H9 (cell line): ENCODE measurements at regions not wholly inside any gene's neighbourhood (a gene's known extent, or its start where the extent isn't known, plus 50 kb on each side); places are given as distances from the start of the nearest gene placed in this dataset.

Source experiments
- DNase-seq: peaks from one replicate; pipeline ENCODE4 v3.0.0-alpha.2; 2017
- H2AFZ ChIP-seq: one replicate; pipeline ENCODE4 v1.6.1; 2013; ENCODE audit warnings: mild to moderate bottlenecking, low read length, control low read depth, moderate library complexity
- H2AK5ac ChIP-seq: 2 replicates; pipeline ENCODE4 v1.6.1; 2013; ENCODE audit warnings: low read length, control low read depth, mixed read lengths; ENCODE audit not compliant: insufficient read length
- H2BK120ac ChIP-seq: one replicate; pipeline ENCODE4 v1.6.1; 2013; ENCODE audit warnings: low read depth, mild to moderate bottlenecking, low read length, control low read depth, inconsistent platforms; ENCODE audit not compliant: poor library complexity, severe bottlenecking
- H2BK12ac ChIP-seq: 2 replicates; pipeline ENCODE4 v1.6.1; 2013; ENCODE audit warnings: low read length, control low read depth, mixed read lengths, low read depth; ENCODE audit not compliant: insufficient read length
- H2BK15ac ChIP-seq: 2 replicates; pipeline ENCODE4 v1.6.1; 2013; ENCODE audit warnings: low read depth, low read length, control low read depth
- H2BK20ac ChIP-seq: one replicate; pipeline ENCODE4 v1.6.1; 2013; ENCODE audit warnings: low read depth, mild to moderate bottlenecking, low read length, control low read depth, inconsistent platforms; ENCODE audit not compliant: poor library complexity, severe bottlenecking
- H2BK5ac ChIP-seq: 2 replicates; pipeline ENCODE4 v1.6.1; 2013; ENCODE audit warnings: low read length, control low read depth, mixed read lengths; ENCODE audit not compliant: insufficient read length
- H3K14ac ChIP-seq: 2 replicates; pipeline ENCODE4 v1.6.1; 2013; ENCODE audit warnings: low read length, control low read depth; ENCODE audit not compliant: insufficient read depth
- H3K18ac ChIP-seq: 2 replicates; pipeline ENCODE4 v1.6.1; 2013; ENCODE audit warnings: low read depth, mild to moderate bottlenecking, mixed read lengths, low read length, control low read depth; ENCODE audit not compliant: insufficient read length
- H3K23ac ChIP-seq: 2 replicates; pipeline ENCODE4 v1.6.1; 2013; ENCODE audit warnings: low read length, control low read depth, mixed read lengths, low read depth; ENCODE audit not compliant: insufficient read length
- H3K23me2 ChIP-seq: 2 replicates; pipeline ENCODE4 v1.6.1; 2013; ENCODE audit warnings: low read depth, mild to moderate bottlenecking, mixed read lengths, low read length, control low read depth; ENCODE audit not compliant: insufficient read length, poor library complexity, severe bottlenecking
- H3K27ac ChIP-seq: 2 replicates; pipeline ENCODE4 v1.5.1; 2013; ENCODE audit warnings: low read length, control low read depth, mixed read lengths, low read depth; ENCODE audit not compliant: insufficient read length
- H3K27me3 ChIP-seq: 2 replicates; pipeline ENCODE4 v1.6.1; 2013; ENCODE audit warnings: low read length, control low read depth, inconsistent platforms; ENCODE audit not compliant: insufficient read depth
- H3K4ac ChIP-seq: 2 replicates; pipeline ENCODE4 v1.6.1; 2013; ENCODE audit warnings: low read depth, mild to moderate bottlenecking, control low read depth, inconsistent platforms, low read length, moderate library complexity
- H3K4me1 ChIP-seq: 2 replicates; pipeline ENCODE4 v1.6.1; 2013; ENCODE audit warnings: low read length, control low read depth, inconsistent platforms; ENCODE audit not compliant: insufficient read depth
- H3K4me2 ChIP-seq: 2 replicates; pipeline ENCODE4 v1.6.1; 2013; ENCODE audit warnings: low read length, control low read depth, mixed read lengths; ENCODE audit not compliant: insufficient read length, insufficient read depth
- H3K56ac ChIP-seq: 2 replicates; pipeline ENCODE4 v1.6.1; 2013; ENCODE audit warnings: low read depth, mild to moderate bottlenecking, mixed read lengths, low read length, control low read depth; ENCODE audit not compliant: insufficient read length
- H3K79me1 ChIP-seq: 2 replicates; pipeline ENCODE4 v1.6.1; 2013; ENCODE audit warnings: low read depth, mild to moderate bottlenecking, moderate library complexity, low read length, control low read depth, inconsistent platforms; ENCODE audit not compliant: insufficient read depth, poor library complexity, severe bottlenecking
- H3K79me2 ChIP-seq: 2 replicates; pipeline ENCODE4 v1.6.1; 2013; ENCODE audit warnings: low read length, control low read depth, inconsistent platforms; ENCODE audit not compliant: insufficient read depth
- H3K9ac ChIP-seq: 2 replicates; pipeline ENCODE4 v1.6.1; 2013; ENCODE audit warnings: low read length, control low read depth, mixed read lengths; ENCODE audit not compliant: insufficient read length; ENCODE audit errors: extremely low read depth
- H3K9me3 ChIP-seq: one replicate; pipeline ENCODE4 v1.6.1; 2013; ENCODE audit warnings: low read depth, low read length, inconsistent platforms; ENCODE audit not compliant: control insufficient read depth
- H3T11ph ChIP-seq: one replicate; pipeline ENCODE4 v1.6.1; 2013; ENCODE audit warnings: mild to moderate bottlenecking, low read length, control low read depth, inconsistent platforms
- H4K20me1 ChIP-seq: one replicate; pipeline ENCODE4 v1.6.1; 2013; ENCODE audit not compliant: control insufficient read depth, insufficient read length, insufficient read depth
- H4K5ac ChIP-seq: 2 replicates; pipeline ENCODE4 v1.6.1; 2013; ENCODE audit warnings: low read depth, mild to moderate bottlenecking, mixed read lengths, low read length, control low read depth; ENCODE audit not compliant: insufficient read length
- H4K8ac ChIP-seq: replicated peaks from 2 replicates; pipeline ENCODE4 v1.6.1; 2013; ENCODE audit warnings: low read length, control low read depth, mixed read lengths, low read depth; ENCODE audit not compliant: insufficient read length
- H4K91ac ChIP-seq: 2 replicates; pipeline ENCODE4 v1.6.1; 2013; ENCODE audit warnings: low read depth, mild to moderate bottlenecking, moderate library complexity, mixed read lengths, low read length, control low read depth; ENCODE audit not compliant: insufficient read length
- H3K27ac Mint-ChIP-seq, 3 experiments: 2 replicates in 2 of 3; 3 replicates in 1 of 3; pipeline ENCODE4 v1.8.0; 2020 to 2021; ENCODE audit warnings: mixed read lengths in 3 of 3, mild to moderate bottlenecking in 1 of 3, moderate library complexity in 1 of 3
- H3K27me3 Mint-ChIP-seq: 2 replicates; pipeline ENCODE4 v1.8.0; 2021; ENCODE audit warnings: low read depth, mild to moderate bottlenecking, moderate library complexity, mixed read lengths
- H3K36me3 Mint-ChIP-seq, 3 experiments: 2 replicates in 2 of 3; 3 replicates in 1 of 3; pipeline ENCODE4 v1.8.0; 2020 to 2021; ENCODE audit warnings: low read depth in 3 of 3, mixed read lengths in 3 of 3; ENCODE audit not compliant: insufficient read depth in 1 of 3
- H3K4me1 Mint-ChIP-seq, 2 experiments: 2 replicates each; pipeline ENCODE4 v1.8.0; 2020; ENCODE audit warnings: mixed read lengths in 2 of 2
- H3K4me3 Mint-ChIP-seq, 2 experiments: 2 replicates in 1 of 2; 3 replicates in 1 of 2; pipeline ENCODE4 v1.8.0; 2020 to 2021; ENCODE audit warnings: mild to moderate bottlenecking in 2 of 2, mixed read lengths in 2 of 2, moderate library complexity in 1 of 2
- H3K9me3 Mint-ChIP-seq, 2 experiments: 2 replicates in 1 of 2; 3 replicates in 1 of 2; pipeline ENCODE4 v1.8.0; 2020; ENCODE audit warnings: mild to moderate bottlenecking in 2 of 2, mixed read lengths in 2 of 2, moderate library complexity in 1 of 2
- CTCF ChIP-seq: fragments of 200-600 bp; sonication (generic); conservative IDR thresholded peaks from 3 replicates; pipeline ENCODE4 v1.8.0; 2021; ENCODE audit warnings: antibody characterized with exemption, mild to moderate bottlenecking
- WGBS: extraction: QIAGEN DNeasy Blood & Tissue Kit; methylation state at CpG from one replicate; pipeline ENCODE4 v1.1.7; 2013; ENCODE audit warnings: missing lambda C conversion rate, low lambda C conversion rate, mixed read lengths; ENCODE audit not compliant: insufficient read length; ENCODE audit errors: extremely low coverage; 5-methylcytosine and 5-hydroxymethylcytosine counted together

GRCh38 chr7:152967958-152968357, 208.4 kb downstream of the ACTR3B start:
- Histone ChIP-seq H3K23me2 (no peaks in the 10 kb centered on the region), H3K27me3 (no peaks in the 10 kb centered on the region), H2BK120ac (no peak overlapping the region), H2AFZ (no peak overlapping the region), H2BK12ac (no peak overlapping the region), H3K23ac (no peak overlapping the region), H3K9me3 (peaks cover 25% of the 10 kb centered on the region), H4K8ac (no peak overlapping the region), H3K9ac (no peak overlapping the region), H2AK5ac (no peak overlapping the region), H3K27ac (no peak overlapping the region), H3K4me1 (peaks cover 8% of the 10 kb centered on the region; the same call in 1 of the 2 replicates), H3K18ac (no peak overlapping the region), H2BK20ac (no peak overlapping the region), H2BK5ac (no peak overlapping the region), H4K20me1 (no peaks in the 10 kb centered on the region), H3K14ac (no peak overlapping the region), H3K4me2 (no peak overlapping the region), H4K5ac (no peak overlapping the region), H3K79me2 (no peaks in the 10 kb centered on the region), H2BK15ac (no peak overlapping the region), H3K4ac (no peak overlapping the region), H4K91ac (no peak overlapping the region), H3K79me1 (no peaks in the 10 kb centered on the region), H3K56ac (no peak overlapping the region), H3T11ph (no peak overlapping the region)
- TF ChIP-seq CTCF, result no peak
- no CpG with 5 or more reads among the region's 1 CpG for WGBS
- no peak for DNase-seq
- Mint-ChIP-seq H3K4me3 (no peak overlapping the region), H3K27ac (peak overlapping the region in 2 of 3 experiments; percentile 76 to 78; a peak in 1 of 7 replicates), H3K36me3 (peaks cover 31 to 61% (median 48%) of the 10 kb centered on the region in 3 experiments), H3K9me3 (peaks cover 47 to 59% of the 10 kb centered on the region in 2 experiments), H3K4me1 (peaks cover 40 to 46% of the 10 kb centered on the region in 2 experiments), H3K27me3 (peaks cover 13% of the 10 kb centered on the region)
